Esophagus squamous epithelium (tissue), 5 donors: ENCODE measurements at regions not wholly inside any gene's neighbourhood (a gene's known extent, or its start where the extent isn't known, plus 50 kb on each side); places are given as distances from the start of the nearest gene placed in this dataset.

Experiments used
- DNase-seq: peaks from one replicate; lab custom pipeline; 2025; lab: John Stamatoyannopoulos, UW
- H3K27ac ChIP-seq, 4 donors: fragments of 200-600 bp; sonication (generic); one replicate each; pipeline ENCODE4 v1.5.1; 2016 to 2019; ENCODE audit warnings: mild to moderate bottlenecking in 1 of 4
- H3K27me3 ChIP-seq, 4 donors: fragments of 200-600 bp; sonication (generic); 1 replicate in 3 of 4; 2 replicates in 1 of 4; pipeline versions ENCODE4 v1.5.1 to v1.6.0; 2017 to 2021; ENCODE audit warnings: antibody characterized with exemption in 1 of 4
- H3K36me3 ChIP-seq, 3 donors: fragments of 200-600 bp; sonication (generic); one replicate each; pipeline ENCODE4 v1.5.1; 2016 to 2019
- H3K4me1 ChIP-seq, 3 donors: fragments of 200-600 bp; sonication (generic); one replicate each; pipeline ENCODE4 v1.5.1; 2017 to 2019
- H3K4me3 ChIP-seq, 4 donors: fragments of 200-600 bp; sonication (generic); 1 replicate in 3 of 4; 2 replicates in 1 of 4; pipeline ENCODE4 v1.5.1; 2016 to 2019; ENCODE audit warnings: mild to moderate bottlenecking in 2 of 4, moderate library complexity in 1 of 4
- H3K9me3 ChIP-seq, 3 donors: fragments of 200-600 bp; sonication (generic); one replicate each; pipeline ENCODE4 v1.5.1; 2016 to 2019
- CTCF ChIP-seq, 6 experiments: fragments of 450-650 bp in 4 of 6; fragments of 200-600 bp in 2 of 6; sonication (generic) in 2 of 6; IDR thresholded peaks; one replicate each; pipeline ENCODE4 v1.5.1; 2016 to 2019; ENCODE audit warnings: antibody characterized with exemption in 6 of 6, mild to moderate bottlenecking in 4 of 6, moderate library complexity in 4 of 6
- POLR2A ChIP-seq, 4 donors: fragments of 450-650 bp; IDR thresholded peaks; one replicate each; pipeline ENCODE4 v1.6.1; 2017; ENCODE audit warnings: antibody characterized with exemption in 4 of 4, mild to moderate bottlenecking in 4 of 4, moderate library complexity in 3 of 4
- WGBS, 2 donors: methylation state at CpG; one replicate each; pipeline ENCODE4 v1.1.5; 2018; 5-methylcytosine and 5-hydroxymethylcytosine counted together
- intact Hi-C: fragments of 100-400 bp; cut with DNase I; formaldehyde crosslinking; loops from one replicate; pipeline ENCODE4 v1.15.0; 2022
- donor health status: DM: yes; HTN: yes; CAD: no.

GRCh38 chr13:111031531-111031961 is 83.6 kb upstream of the ARHGEF7 start:
- WGBS, 2 donors = 76 to 93% methylated on average over 3 to 5 of the region's 8 CpGs
- H3K27me3 ChIP-seq = peaks cover 0 to 31% (median 0%) of the 10 kb centered on the region in 4 donors
- no peak for TF ChIP-seq POLR2A (IDR thresholded peaks at IDR 0.05)
- TF ChIP-seq CTCF (IDR thresholded peaks at IDR 0.05) = no peak
- H3K4me3 ChIP-seq = no peak overlapping the region
- H3K9me3 ChIP-seq = no peaks in the 10 kb centered on the region
- no peaks in the 10 kb centered on the region for H3K4me1 ChIP-seq
- no peak for DNase-seq
- H3K27ac ChIP-seq = no peak overlapping the region
- no peaks in the 10 kb centered on the region for H3K36me3 ChIP-seq
- intact Hi-C loops = no loop called here

DNA sequence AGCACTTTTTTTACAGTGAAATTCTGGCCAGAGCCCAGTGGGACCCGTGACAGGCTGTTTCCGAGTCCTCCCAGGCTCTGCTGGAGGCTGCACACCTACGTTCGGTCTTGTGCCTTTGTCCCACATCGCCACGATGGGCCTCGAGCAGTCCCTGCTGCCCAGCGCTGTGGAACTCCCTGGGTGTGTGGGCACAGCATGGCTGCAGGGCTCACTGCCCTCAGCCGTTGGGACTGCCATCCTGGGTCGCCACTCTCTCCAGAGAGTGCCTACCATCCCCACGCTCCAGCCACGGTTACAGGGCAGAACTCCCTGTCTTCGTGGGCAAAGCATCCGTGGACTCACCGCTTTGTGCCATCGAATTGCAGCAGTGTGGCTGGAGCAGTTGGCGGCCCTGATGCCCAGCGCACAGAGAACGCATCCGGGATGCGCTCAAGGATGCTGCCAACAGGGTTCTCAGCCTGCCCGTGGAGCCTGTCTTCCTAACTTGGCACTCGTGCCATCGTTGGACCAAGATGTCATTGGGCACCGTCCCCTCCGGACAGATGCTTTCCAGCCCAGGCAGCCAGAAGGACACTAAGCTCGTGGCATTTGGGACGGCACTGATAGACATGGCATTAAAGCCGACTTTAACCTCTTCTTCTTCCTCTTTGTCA is 85.0 kb upstream of the ARHGEF7 start:
- intact Hi-C loops = no loop called here
- H3K4me1 ChIP-seq = no peaks in the 10 kb centered on the region
- no peak overlapping the region for H3K4me3 ChIP-seq
- no peak overlapping the region for H3K27ac ChIP-seq
- no peaks in the 10 kb centered on the region for H3K9me3 ChIP-seq
- DNase-seq = no peak
- WGBS, 2 donors = 89 to 90% methylated on average over 2 to 12 of the region's 29 CpGs
- TF ChIP-seq POLR2A (IDR thresholded peaks at IDR 0.05) (no peak), CTCF (IDR thresholded peaks at IDR 0.05) (no peak)
- peaks cover 0 to 28% (median 0%) of the 10 kb centered on the region in 4 donors for H3K27me3 ChIP-seq
- no peaks in the 10 kb centered on the region for H3K36me3 ChIP-seq

- Histone ChIP-seq H3K4me3 (no peak overlapping the region), H3K36me3 (no peaks in the 10 kb centered on the region), H3K9me3 (no peaks in the 10 kb centered on the region), H3K4me1 (no peaks in the 10 kb centered on the region), H3K27ac (no peak overlapping the region), H3K27me3 (peaks cover 0 to 20% (median 0%) of the 10 kb centered on the region in 4 donors)
- DNase-seq = no peak
- intact Hi-C loops = no loop called here
- no peak for TF ChIP-seq POLR2A (IDR thresholded peaks at IDR 0.05)
- no peak for TF ChIP-seq CTCF (IDR thresholded peaks at IDR 0.05)
- WGBS, 2 donors = 64 to 68% methylated on average over 16 of the region's 16 CpGs
Observed at GRCh38 chr13:111027458-111028439, 87.4 kb upstream of the ARHGEF7 start.

- DNase-seq = no peak
- no peaks in the 10 kb centered on the region for H3K36me3 ChIP-seq
- peaks cover 0 to 18% (median 6%) of the 10 kb centered on the region in 3 donors for H3K9me3 ChIP-seq
- H3K4me1 ChIP-seq = no peaks in the 10 kb centered on the region
- no peak overlapping the region for H3K27ac ChIP-seq
- TF ChIP-seq POLR2A (IDR thresholded peaks at IDR 0.05) (no peak), CTCF (IDR thresholded peaks at IDR 0.05) (no peak)
- H3K27me3 ChIP-seq = peaks cover 0 to 9% (median 0%) of the 10 kb centered on the region in 4 donors
- intact Hi-C loops = no loop called here
- 57 to 64% methylated on average over 1 of the region's 1 CpG for WGBS, 2 donors
- no peak overlapping the region for H3K4me3 ChIP-seq
Observed at GRCh38 chr13:111025310-111025709, 89.8 kb upstream of the ARHGEF7 start.

- DNase-seq = no peak
- Histone ChIP-seq H3K9me3 (peaks cover 0 to 23% (median 7%) of the 10 kb centered on the region in 3 donors), H3K36me3 (no peaks in the 10 kb centered on the region), H3K4me1 (no peaks in the 10 kb centered on the region), H3K27me3 (no peaks in the 10 kb centered on the region), H3K4me3 (no peak overlapping the region), H3K27ac (no peak overlapping the region)
- TF ChIP-seq CTCF (IDR thresholded peaks at IDR 0.05) (no peak), POLR2A (IDR thresholded peaks at IDR 0.05) (no peak)
- intact Hi-C loops = no loop called here
- WGBS, 2 donors = 73 to 80% methylated on average over 6 of the region's 6 CpGs
Observed at GRCh38 chr13:111022886-111023285, 92.2 kb upstream of the ARHGEF7 start.
